H54 (cell line): ENCODE measurements at regions not wholly inside any gene's neighbourhood (a gene's known extent, or its start where the extent isn't known, plus 50 kb on each side); places are given as distances from the start of the nearest gene placed in this dataset.
"Not testable (repeated sequence)": the region's sequence is repeated elsewhere in the genome, so short reads cannot be mapped to it uniquely, and the experiment has no call there.

Experiments used
- DNase-seq: peaks from one replicate; pipeline ENCODE4 v3.0.0; 2011; ENCODE audit warnings: low spot score, mixed read lengths; ENCODE audit not compliant: insufficient read length
- FAIRE-seq: peaks from 3 replicates; lab custom pipeline; 2011; peaks lifted over from hg19 to GRCh38; lab: Jason Lieb, UNC
- POLR2A ChIP-seq: IDR thresholded peaks from 2 replicates; pipeline ENCODE4 v1.6.1; 2011; ENCODE audit warnings: low read depth, mild to moderate bottlenecking, low read length

- no peak for FAIRE-seq
- TF ChIP-seq POLR2A: no peak
Measured at GRCh38 chr9:99488131-99489059, 266.3 kb downstream of the SEC61B start.

GRCh38 chr9:99489060-99489413 lies 267.0 kb downstream of the SEC61B start:
- FAIRE-seq (no peak), DNase-seq (no peak)
- TF ChIP-seq POLR2A: no peak

More at GRCh38 chr9:99488131-99489059, 266.3 kb downstream of the SEC61B start:
- DNase-seq: no peak

- no peak for TF ChIP-seq POLR2A
- no peak for DNase-seq
- FAIRE-seq: no peak
Measured at GRCh38 chr9:99490729-99491128, 268.6 kb downstream of the SEC61B start.

GRCh38 chr9:99491408-99492158 lies 269.5 kb downstream of the SEC61B start:
- no peak for FAIRE-seq
- DNase-seq: no peak

GRCh38 chr9:99497641-99498040 lies 275.6 kb downstream of the SEC61B start:
- FAIRE-seq: no peak
- TF ChIP-seq POLR2A: no peak
- no peak for DNase-seq

More at GRCh38 chr9:99491408-99492158, 269.5 kb downstream of the SEC61B start:
- no peak for TF ChIP-seq POLR2A

- FAIRE-seq, DNase-seq: not testable (repeated sequence)
Measured at GRCh38 chr9:99498979-99499378, 276.9 kb downstream of the SEC61B start.

- FAIRE-seq (no peak), DNase-seq (no peak)
- no peak for TF ChIP-seq POLR2A
Measured at GRCh38 chr9:99505936-99506335, 283.9 kb downstream of the SEC61B start.

GRCh38 chr9:99506747-99507348 lies 284.8 kb downstream of the SEC61B start:
- DNase-seq (no peak), FAIRE-seq (no peak)
- TF ChIP-seq POLR2A: no peak

- TF ChIP-seq POLR2A: no peak
- no peak for FAIRE-seq
- DNase-seq: no peak
Measured at GRCh38 chr9:99509065-99509745, 287.1 kb downstream of the SEC61B start.

- DNase-seq (no peak), FAIRE-seq (no peak)
- no peak for TF ChIP-seq POLR2A
Measured at GRCh38 chr9:99509900-99510535, 287.9 kb downstream of the SEC61B start.

- FAIRE-seq (no peak), DNase-seq (no peak)
- TF ChIP-seq POLR2A: no peak
Measured at GRCh38 chr9:99511723-99512122, 289.6 kb downstream of the SEC61B start.

GRCh38 chr9:99513441-99514112 lies 291.5 kb downstream of the SEC61B start:
- DNase-seq (no peak), FAIRE-seq (no peak)
- TF ChIP-seq POLR2A: no peak
